ENCODE measurements at regions not wholly inside any gene's neighbourhood (a gene's known extent, or its start where the extent isn't known, plus 50 kb on each side); places are given as distances from the start of the nearest gene placed in this dataset.
A peak's percentile ranks its signal among the peaks of the same experiment; 100 is the strongest.

DNA sequence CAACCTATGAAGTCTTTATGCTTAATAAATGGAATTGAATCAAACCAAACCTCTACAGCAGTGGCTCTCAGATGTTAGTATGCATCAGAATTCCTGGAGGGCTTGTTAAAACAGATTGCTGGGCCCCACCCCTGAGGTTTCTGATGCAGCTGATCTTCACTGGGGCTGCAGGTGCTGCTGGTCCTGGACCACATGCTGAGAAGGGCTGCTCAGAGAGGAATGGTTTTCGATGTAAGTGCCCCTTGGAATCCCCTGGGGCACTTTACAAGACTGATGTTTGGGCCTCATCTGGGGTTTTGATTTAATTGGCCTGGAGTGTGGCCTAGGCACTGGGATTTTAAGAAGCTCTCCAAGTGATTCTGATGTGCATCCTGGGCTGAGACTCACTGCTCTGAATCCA, 403.8 kb upstream of the HS6ST1 start:
- H3K4me3 ChIP-seq = no peak overlapping the region
- no peaks in the 10 kb centered on the region for H4K20me1 ChIP-seq
- H3K36me3 ChIP-seq = no peaks in the 10 kb centered on the region
- no peak for TF ChIP-seq Cebpa-rat (IDR thresholded peaks at IDR 0.05)
- peak overlapping the region; percentile 49 for H3K4me2 ChIP-seq
- H3K27me3 ChIP-seq = no peaks in the 10 kb centered on the region
- no peak overlapping the region for H3K9ac ChIP-seq
- no peak overlapping the region for H3K27ac ChIP-seq
- peaks cover 52% of the 10 kb centered on the region for H3K4me1 ChIP-seq
- H3K9me3 ChIP-seq = peaks cover 23% of the 10 kb centered on the region

DNA sequence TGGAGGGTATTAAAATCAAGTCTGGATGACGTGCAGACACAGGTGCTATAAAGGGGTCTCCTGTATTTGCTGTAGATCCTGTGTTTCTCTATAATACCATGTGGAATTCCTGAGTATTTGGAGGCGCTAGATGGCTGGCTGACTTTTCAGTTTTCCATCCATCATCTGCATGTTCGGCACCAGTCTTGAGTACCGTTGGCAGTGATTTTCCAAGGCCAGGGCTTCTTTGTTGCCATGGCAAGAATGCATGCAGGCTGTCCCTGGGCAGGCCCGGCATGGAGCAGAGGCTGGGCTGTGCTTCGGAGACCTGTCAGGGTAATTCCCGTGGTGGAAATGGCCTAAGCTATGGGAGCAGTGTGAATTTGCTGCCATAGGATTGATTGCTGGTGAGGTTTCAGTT, 405.9 kb upstream of the HS6ST1 start:
- Histone ChIP-seq H3K4me3 (no peak overlapping the region), H3K27me3 (no peaks in the 10 kb centered on the region), H3K36me3 (no peaks in the 10 kb centered on the region), H3K4me2 (no peak overlapping the region), H3K9me3 (peaks cover 12% of the 10 kb centered on the region), H3K9ac (no peak overlapping the region), H3K4me1 (peaks cover 39% of the 10 kb centered on the region), H4K20me1 (no peaks in the 10 kb centered on the region), H3K27ac (no peak overlapping the region)
- TF ChIP-seq Cebpa-rat (IDR thresholded peaks at IDR 0.05) = no peak

DNA sequence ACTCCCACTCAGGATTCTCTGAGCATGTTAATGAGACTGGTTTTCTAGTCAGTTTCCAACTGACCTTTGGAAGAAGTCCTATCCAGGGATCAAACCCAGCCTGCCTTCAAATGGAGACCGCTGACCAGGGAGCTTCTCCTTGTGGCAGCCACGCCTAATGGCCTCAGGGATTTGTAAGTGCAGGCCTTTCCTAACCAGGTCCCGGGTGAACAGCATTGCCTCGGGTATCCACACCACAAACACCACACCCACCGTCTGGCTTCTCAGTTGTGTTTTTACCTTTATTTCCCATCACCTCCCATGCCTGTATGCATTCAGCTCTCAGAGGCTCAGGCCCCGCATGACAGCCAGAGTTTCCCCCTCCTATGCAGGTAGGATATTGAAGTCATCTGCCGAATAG, 406.3 kb upstream of the HS6ST1 start:
- H3K27ac ChIP-seq = no peak overlapping the region
- no peak overlapping the region for H3K4me3 ChIP-seq
- no peak for TF ChIP-seq Cebpa-rat (IDR thresholded peaks at IDR 0.05)
- no peaks in the 10 kb centered on the region for H3K27me3 ChIP-seq
- no peak overlapping the region for H3K4me2 ChIP-seq
- peaks cover 39% of the 10 kb centered on the region for H3K4me1 ChIP-seq
- H3K9me3 ChIP-seq = peaks cover 9% of the 10 kb centered on the region
- H3K9ac ChIP-seq = no peak overlapping the region
- H3K36me3 ChIP-seq = no peaks in the 10 kb centered on the region
- H4K20me1 ChIP-seq = no peaks in the 10 kb centered on the region

DNA sequence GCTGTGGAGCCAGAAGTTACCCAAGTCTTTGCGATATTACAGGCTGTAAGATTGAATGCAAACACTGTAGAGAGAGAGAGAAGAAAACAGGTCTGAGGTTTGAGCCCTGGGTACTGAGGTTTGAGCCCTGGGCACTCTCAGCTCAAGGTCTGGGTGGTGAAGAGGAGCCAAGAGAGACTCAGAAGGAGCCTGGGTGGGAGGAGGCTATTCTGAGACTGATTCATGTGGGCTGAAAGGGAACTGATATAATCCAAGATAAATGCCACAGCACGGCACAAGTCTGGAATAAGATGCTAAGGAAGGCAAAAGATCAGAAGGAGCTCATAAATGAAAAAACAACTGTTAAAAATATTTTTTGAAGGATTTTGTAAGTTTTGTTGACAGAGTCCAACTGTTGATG, 407.6 kb upstream of the HS6ST1 start:
- no peak overlapping the region for H3K9ac ChIP-seq
- no peak overlapping the region for H3K27ac ChIP-seq
- peak overlapping the region; percentile 12; the same call in 1 of the 2 replicates for H3K4me2 ChIP-seq

DNA sequence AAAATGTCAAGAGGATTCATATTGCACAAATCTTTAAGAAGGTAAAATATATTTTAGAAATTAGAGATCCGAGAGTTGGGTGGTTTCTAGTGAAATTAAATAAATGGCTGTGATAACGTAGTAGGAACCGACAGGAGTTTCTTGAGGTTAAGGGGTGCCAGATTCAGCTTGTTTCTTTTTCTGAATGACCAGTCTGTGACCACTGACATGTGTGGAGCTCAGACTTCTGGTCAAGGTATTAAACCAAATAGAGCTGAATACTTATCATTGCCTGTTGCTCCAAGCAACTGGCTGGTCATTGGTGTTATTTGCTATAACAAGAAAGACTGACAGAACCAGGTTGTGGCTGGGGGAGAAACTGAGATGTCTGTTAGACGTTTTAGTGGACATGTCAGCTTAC, 408.2 kb upstream of the HS6ST1 start:
- no peaks in the 10 kb centered on the region for H3K36me3 ChIP-seq
- H3K27me3 ChIP-seq = no peaks in the 10 kb centered on the region
- no peaks in the 10 kb centered on the region for H4K20me1 ChIP-seq
- no peaks in the 10 kb centered on the region for H3K9me3 ChIP-seq
- no peak for TF ChIP-seq Cebpa-rat (IDR thresholded peaks at IDR 0.05)
- no peak overlapping the region for H3K27ac ChIP-seq
- peaks cover 40% of the 10 kb centered on the region for H3K4me1 ChIP-seq
- no peak overlapping the region for H3K4me3 ChIP-seq
- no peak overlapping the region for H3K4me2 ChIP-seq
- H3K9ac ChIP-seq = no peak overlapping the region

More for the DNA sequence above, 407.6 kb upstream of the HS6ST1 start:
- Histone ChIP-seq H3K4me1 (peaks cover 38% of the 10 kb centered on the region), H3K36me3 (no peaks in the 10 kb centered on the region), H4K20me1 (no peaks in the 10 kb centered on the region), H3K27me3 (no peaks in the 10 kb centered on the region), H3K9me3 (no peaks in the 10 kb centered on the region), H3K4me3 (no peak overlapping the region)
- no peak for TF ChIP-seq Cebpa-rat (IDR thresholded peaks at IDR 0.05)

DNA sequence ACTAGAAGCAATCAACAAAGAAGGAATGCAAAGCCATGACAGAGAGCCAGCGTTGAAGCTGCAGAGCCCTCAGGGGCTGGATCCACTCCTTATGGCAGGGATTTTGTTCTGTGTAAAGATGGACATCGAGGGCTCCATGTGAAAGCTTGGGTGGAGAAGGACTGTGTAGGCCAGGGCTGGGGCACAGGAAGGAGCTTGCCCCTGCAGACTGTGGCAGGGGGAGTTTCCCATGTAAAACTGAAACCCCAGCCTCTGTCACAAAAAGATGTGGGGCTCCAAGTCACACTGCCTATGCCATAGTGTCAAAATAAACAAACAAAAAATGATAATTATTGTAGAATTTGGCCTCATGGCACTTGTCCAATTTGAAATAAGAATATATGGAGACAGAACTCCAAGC, 408.7 kb upstream of the HS6ST1 start:
- TF ChIP-seq Cebpa-rat (IDR thresholded peaks at IDR 0.05) = no peak
- H4K20me1 ChIP-seq = no peaks in the 10 kb centered on the region
- no peaks in the 10 kb centered on the region for H3K36me3 ChIP-seq
- H3K27me3 ChIP-seq = no peaks in the 10 kb centered on the region
- H3K9ac ChIP-seq = no peak overlapping the region
- H3K4me2 ChIP-seq = no peak overlapping the region
- H3K4me3 ChIP-seq = no peak overlapping the region
- peaks cover 37% of the 10 kb centered on the region for H3K4me1 ChIP-seq
- H3K27ac ChIP-seq = no peak overlapping the region
- H3K9me3 ChIP-seq = no peaks in the 10 kb centered on the region

DNA sequence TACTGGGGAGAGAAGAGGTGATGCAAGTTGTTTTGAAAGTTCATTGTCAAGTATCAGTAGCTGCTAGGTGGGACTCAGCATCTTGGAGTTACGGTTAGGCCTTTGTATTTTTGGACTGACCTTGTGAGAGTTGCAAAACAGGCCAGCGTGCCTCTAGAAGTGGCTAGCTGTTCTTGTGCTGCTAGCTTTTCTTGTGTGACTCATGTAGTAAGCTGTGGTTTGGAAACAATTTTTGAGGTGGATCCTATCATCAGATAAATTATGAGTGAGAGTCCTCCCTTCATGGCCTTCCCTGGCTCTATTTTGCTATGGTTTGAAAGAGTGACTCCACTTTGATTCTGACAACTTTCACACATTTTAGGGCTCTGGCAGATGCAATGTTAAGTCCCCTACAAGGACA, 409.2 kb upstream of the HS6ST1 start:
- no peak overlapping the region for H3K9ac ChIP-seq
- no peaks in the 10 kb centered on the region for H4K20me1 ChIP-seq
- H3K4me2 ChIP-seq = no peak overlapping the region
- no peaks in the 10 kb centered on the region for H3K36me3 ChIP-seq
- H3K9me3 ChIP-seq = no peaks in the 10 kb centered on the region
- H3K27me3 ChIP-seq = no peaks in the 10 kb centered on the region
- H3K4me1 ChIP-seq = peaks cover 37% of the 10 kb centered on the region
- TF ChIP-seq Cebpa-rat (IDR thresholded peaks at IDR 0.05) = no peak
- H3K4me3 ChIP-seq = no peak overlapping the region
- no peak overlapping the region for H3K27ac ChIP-seq

DNA sequence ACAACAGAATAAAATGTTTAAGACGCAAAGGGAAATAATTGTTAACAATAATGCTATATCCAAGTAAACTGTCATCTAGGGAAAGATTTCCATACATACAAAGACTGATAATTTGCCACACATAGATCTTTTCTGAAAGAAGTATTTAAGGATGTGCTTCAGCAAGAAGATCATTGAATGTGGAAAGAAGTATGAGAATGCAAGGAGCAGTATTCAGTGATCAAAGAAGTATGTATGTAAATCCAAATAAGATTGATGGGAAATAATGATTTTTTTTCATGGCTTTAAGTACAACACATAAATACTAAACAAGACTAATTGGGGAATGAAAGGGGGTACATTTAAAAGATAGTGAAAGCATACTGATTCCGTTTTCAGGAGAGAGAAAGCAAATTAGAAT, 410.4 kb upstream of the HS6ST1 start:
- no peak overlapping the region for H3K4me2 ChIP-seq
- H3K27me3 ChIP-seq = no peaks in the 10 kb centered on the region
- no peaks in the 10 kb centered on the region for H3K9me3 ChIP-seq
- H3K36me3 ChIP-seq = no peaks in the 10 kb centered on the region
- no peak overlapping the region for H3K4me3 ChIP-seq
- no peak overlapping the region for H3K27ac ChIP-seq
- TF ChIP-seq Cebpa-rat (IDR thresholded peaks at IDR 0.05) = no peak
- H4K20me1 ChIP-seq = no peaks in the 10 kb centered on the region
- no peak overlapping the region for H3K9ac ChIP-seq
- peaks cover 47% of the 10 kb centered on the region for H3K4me1 ChIP-seq

DNA sequence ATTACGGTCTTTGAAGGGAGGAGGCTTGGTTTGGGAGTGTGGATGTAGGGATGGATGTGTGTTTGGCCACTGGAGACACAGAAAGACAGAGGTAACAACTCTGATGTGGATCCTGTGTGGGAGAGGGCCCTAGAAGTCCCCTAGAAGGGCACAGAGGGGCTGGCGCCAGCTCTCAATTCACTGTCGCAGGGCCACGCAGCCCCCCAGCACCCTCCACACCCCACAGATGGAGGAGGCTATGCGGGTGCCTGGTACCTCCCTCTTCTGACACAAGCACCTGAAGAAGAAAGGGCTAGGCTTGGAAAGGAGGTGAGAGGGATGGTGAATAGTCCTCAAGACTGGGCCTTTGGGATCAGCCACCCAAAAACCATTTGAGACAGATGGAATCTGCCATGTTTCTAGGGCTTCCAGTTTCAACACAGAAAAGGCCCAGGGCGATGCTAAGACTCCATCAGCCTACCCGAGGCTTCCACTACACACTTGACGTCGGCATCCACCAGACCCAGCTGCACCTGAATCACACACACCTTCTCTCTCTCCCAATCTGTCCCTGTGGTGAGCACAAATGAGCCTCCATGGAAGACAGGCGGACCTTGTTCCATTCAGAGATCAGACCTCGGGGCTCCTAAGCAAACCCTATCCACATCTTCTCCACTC, 413.5 kb upstream of the HS6ST1 start:
- TF ChIP-seq Cebpa-rat (IDR thresholded peaks at IDR 0.05) = no peak

DNA sequence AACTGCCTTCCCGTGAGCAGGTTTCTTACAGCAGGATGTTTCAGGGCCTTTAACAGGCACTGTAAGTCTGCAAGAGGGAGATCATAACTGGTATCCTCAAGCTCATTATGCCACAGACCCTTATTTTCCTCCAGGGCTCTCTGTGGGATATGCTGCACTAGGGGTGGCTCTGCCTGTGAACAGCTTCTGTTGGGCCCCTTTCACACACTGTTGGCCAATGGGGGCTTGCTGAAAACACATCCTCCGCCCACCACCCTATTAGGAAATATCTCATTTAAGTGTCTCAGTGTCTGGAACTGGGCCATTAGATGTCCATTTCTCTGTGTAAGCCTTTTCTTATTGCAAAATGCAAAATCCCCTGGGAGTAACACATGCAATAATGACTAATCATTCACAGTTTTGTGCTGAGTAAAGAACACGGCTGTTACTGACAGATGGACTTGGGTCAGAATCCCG, 414.3 kb upstream of the HS6ST1 start:
- peak overlapping the region; percentile 88 for H3K4me2 ChIP-seq
- no peak overlapping the region for H3K4me3 ChIP-seq
- H3K9me3 ChIP-seq = no peaks in the 10 kb centered on the region
- peaks cover 62% of the 10 kb centered on the region for H3K4me1 ChIP-seq
- H3K9ac ChIP-seq = no peak overlapping the region
- no peaks in the 10 kb centered on the region for H3K36me3 ChIP-seq
- no peaks in the 10 kb centered on the region for H4K20me1 ChIP-seq
- TF ChIP-seq Cebpa-rat (IDR thresholded peaks at IDR 0.05) = 0 out of 2 replicates have a peak, but pooled peaks have one; percentile 13
- H3K27me3 ChIP-seq = no peaks in the 10 kb centered on the region
- no peak overlapping the region for H3K27ac ChIP-seq

More for the DNA sequence above, 413.5 kb upstream of the HS6ST1 start:
- no peaks in the 10 kb centered on the region for H4K20me1 ChIP-seq
- H3K4me1 ChIP-seq = peaks cover 65% of the 10 kb centered on the region
- no peaks in the 10 kb centered on the region for H3K36me3 ChIP-seq
- H3K9me3 ChIP-seq = no peaks in the 10 kb centered on the region
- no peak overlapping the region for H3K4me2 ChIP-seq
- no peak overlapping the region for H3K9ac ChIP-seq
- no peak overlapping the region for H3K27ac ChIP-seq
- H3K27me3 ChIP-seq = no peaks in the 10 kb centered on the region
- H3K4me3 ChIP-seq = no peak overlapping the region

DNA sequence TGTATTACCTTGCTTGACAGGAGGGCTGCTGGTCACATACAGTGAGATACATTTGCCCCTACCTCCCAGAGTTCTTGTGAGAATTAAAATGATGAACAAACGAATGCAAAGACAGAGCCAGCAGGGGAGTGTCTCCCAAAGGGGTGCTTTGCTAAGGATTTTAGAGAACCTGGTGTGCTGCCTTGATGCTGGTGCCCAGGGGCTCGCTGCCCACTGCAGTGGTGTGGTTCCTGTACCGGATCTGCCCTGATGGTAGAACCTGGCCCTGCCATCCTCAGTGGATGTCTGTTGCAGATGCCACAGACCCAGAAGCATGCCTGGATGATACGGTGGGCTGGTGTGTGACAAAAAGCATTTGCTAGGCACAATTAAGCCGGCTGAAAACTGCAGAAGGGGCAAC, 414.8 kb upstream of the HS6ST1 start:
- Histone ChIP-seq H3K36me3 (no peaks in the 10 kb centered on the region), H3K27ac (no peak overlapping the region), H3K4me1 (peaks cover 62% of the 10 kb centered on the region), H3K4me2 (peak overlapping the region; percentile 88), H3K9me3 (no peaks in the 10 kb centered on the region), H3K27me3 (no peaks in the 10 kb centered on the region), H3K4me3 (no peak overlapping the region), H3K9ac (no peak overlapping the region; the same call in 1 of the 2 replicates), H4K20me1 (no peaks in the 10 kb centered on the region)
- TF ChIP-seq Cebpa-rat (IDR thresholded peaks at IDR 0.05) = no peak

Data from BLaER1 (cell line).